SHP77 treated with DMSO at 0.1 percent for 48 hours (cell line): ENCODE measurements at regions not wholly inside any gene's neighbourhood (a gene's known extent, or its start where the extent isn't known, plus 50 kb on each side); places are given as distances from the start of the nearest gene placed in this dataset.

Experiments
- DNase-seq: peaks from one replicate; lab custom pipeline; 2025; lab: John Stamatoyannopoulos, UW

DNA sequence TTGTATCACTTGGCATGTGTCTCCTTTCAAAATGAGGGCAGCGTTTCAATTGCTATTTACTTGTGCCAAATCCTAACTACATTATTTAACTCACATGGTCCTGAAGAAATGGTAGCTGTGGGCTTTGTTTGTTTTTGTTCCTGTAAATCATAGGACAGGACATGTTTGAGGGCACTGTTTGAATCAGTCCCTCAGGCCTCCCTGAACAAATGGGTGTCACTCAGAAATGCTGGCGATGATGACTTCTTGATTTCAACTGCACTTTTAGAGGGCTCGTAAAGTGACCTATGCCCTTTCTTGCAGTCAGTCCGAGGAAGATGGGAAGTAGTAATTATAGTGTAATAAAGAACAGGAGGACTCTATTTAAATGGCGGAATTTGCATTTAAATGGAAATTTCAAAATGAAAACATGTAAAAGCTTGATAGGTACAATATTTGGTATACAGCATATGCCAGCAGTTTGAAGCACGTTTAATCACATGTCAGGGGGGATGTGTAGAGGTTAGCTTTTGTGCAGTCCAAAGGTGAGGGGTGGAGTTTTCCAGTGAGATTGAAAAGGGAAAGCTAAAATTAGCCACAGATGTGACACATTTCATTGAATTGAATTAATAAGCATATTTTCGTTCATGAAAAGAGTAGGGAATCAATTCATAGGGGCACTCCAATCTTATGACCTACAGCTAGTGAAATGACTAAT is 1958.7 kb upstream of the IGFBP7 start:
- peak; percentile 44 for DNase-seq

DNA sequence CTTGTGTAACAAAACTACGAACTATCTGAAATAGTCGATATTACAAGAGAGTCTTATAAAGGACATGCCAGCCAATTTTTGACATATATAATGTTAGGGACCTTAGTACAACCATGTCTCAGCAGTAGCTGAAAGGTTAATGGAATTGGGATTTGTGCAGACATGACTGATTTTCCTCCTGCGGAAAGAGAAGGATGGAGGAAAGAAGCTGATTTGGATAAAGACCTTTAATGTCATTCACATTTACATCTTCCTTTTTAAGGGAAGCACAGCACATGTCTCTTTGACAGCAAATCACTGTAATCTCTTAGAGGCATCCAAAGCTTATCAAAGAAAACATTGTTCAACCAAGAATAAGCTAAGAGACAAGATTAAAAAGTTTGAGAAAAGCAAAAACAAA is 1976.2 kb upstream of the IGFBP7 start:
- DNase-seq: no peak

DNA sequence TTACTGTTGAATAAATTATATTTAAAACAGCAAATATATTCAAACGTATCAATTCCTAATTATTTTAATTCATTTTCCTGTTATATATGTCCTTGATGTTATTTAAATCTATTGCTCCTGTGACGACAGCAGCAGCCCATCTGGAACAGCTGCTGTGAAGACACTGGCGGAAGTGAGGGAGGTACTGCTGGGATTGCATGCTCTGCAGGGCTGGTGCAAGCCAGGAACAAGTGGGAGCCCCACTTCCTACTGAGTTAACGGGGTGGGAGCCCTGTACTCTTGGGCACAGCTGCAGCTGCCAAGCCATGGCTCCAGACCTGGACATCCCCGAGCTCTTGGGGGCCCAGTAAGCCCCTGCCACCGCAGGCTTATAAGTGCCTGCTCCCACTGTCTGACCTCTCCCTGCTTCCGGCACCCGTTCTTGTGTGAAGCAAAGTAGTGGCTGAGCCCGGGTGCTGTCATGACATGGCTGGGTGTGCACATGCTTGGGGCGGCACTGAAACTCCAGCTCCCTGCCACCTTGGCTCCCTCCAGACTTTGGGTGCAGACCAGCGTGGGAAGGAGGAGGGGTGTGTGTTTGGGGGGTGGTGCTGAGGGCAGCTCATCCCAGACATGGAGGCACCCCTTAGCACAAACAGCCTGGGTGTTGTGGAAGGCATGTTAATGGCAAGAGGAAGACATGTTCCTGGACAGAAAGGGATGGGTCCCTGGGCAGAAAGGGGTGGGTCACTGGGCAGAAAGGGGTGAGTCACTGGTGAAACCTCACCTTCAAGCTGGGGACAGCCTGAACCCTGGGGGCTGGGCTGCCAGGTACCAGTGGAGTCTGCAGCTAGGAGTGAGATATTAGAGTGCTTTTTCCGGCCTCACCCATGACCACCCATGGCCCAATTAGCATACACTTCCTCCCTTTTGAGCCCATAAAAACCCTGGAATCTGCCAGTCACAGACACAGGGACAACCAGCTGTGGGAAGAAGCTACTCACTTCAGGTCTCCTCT is 1981.3 kb upstream of the IGFBP7 start:
- DNase-seq: peak; percentile 92

DNA sequence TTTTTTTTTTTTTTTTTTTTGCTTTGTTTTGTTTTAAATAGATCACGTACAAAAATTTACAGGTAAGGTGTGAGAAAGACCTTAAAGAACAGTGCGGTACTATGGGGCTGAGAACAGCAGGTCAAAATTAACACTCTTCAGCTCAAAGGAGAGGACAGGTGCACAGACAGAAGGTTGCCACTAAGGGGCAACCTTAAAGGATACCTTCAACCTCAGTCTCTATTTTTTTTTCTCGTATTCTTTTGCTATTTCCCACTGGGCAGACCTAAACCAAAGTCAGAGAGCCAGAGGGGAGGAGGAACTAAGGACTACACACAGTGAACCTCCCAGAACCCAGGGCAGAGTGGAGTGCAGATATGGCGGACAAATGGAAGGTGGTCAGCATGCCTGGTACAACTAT is 1984.3 kb upstream of the IGFBP7 start:
- no peak for DNase-seq

DNA sequence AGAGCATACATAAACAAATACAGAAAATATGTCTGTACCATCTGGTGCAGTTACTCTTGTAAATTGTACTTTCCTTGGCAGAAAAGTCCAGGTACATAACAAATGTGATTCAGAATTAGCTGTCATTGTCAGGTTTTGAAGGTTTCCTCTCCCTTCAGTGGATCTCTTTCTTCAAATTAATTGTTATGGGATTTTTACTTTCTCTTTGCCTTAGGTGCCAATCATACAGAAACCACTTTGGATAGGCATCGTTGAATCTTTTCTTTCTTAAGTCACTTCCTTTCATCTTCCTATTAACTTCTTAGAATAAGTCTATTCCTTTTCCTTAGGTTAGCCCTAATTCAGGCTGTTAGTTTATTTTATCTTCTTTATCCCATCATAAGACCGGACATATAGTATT is 1992.1 kb upstream of the IGFBP7 start:
- no peak for DNase-seq

DNA sequence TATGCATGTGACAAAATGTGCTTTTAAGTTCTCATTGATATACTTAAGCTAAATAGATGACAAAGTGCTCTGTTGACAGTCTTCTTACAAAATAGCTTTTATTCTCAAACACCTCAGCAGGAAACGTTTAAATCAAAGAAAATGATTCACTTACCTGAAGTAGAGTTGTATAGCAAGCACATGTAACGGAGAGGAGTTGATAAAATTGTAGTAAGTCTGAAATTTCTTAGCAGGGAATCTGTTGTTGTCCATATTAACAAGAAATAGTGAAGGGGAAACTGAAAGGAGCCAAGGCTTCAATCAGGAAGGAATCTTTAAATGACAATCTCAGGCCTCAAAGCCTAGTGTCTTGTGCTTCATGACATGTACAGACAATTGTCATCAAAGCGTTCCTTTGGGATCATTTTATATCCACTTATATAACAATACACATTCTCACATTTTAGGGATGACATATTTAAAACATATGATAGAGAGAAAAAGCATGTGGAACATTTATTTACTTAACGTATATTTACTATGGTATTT is 2010.2 kb upstream of the IGFBP7 start:
- peak; percentile 12 for DNase-seq

DNA sequence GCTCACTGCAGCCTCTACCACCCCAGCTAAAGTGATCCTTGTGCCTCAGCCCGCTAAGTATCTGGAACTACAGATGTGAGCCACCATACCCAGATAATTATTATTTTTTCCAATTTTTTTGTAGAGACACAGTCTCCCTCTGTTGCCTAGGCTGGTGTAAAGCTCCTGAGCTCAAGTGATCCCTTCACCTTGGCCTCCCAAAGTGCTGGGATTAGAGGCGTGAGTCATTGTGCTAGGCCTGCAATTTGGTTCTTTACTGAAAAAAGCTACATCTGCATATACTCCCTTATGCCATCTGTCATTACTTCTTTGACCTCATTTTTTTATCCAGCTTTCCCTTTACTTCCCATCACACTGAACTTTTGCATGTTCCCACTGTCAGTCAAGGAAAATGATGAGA is 2012.4 kb upstream of the IGFBP7 start:
- DNase-seq: no peak

DNA sequence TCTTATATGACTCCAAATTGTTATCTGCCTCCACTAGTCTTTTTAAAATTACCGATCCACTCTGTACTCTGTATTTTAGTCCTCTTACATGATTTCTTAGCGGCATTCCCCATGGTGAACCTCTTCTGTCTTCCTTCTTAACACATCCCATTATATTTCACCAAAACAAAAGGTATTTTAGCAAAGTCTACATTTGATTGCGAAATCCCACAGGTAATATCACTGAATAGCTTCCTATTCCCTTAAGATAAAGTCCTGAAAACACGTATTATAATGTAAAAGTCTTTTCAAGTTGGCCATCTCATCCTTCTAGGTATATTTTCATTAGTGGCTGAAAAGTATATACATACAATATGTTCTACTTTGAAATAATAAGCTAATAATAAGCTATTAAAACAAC is 2016.0 kb upstream of the IGFBP7 start:
- no peak for DNase-seq

DNA sequence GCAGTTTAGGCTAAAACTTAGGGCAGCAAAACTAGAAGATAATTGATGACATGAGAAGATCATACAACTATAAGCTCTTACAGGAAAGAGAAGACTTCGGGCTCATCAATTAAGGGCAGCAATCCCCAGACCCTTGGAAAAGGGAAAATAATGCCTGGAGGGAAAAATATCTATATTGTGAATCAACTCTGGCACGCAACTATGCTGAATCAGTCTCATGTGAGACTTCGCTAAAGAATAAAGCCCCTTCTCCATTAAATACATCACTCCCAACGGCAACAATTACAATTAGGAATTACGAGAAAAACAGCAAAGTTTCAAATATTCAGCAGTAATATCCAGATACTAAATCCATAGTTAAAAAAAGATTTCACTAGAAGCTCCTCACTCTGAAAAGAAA is 2016.8 kb upstream of the IGFBP7 start:
- DNase-seq: no peak

DNA sequence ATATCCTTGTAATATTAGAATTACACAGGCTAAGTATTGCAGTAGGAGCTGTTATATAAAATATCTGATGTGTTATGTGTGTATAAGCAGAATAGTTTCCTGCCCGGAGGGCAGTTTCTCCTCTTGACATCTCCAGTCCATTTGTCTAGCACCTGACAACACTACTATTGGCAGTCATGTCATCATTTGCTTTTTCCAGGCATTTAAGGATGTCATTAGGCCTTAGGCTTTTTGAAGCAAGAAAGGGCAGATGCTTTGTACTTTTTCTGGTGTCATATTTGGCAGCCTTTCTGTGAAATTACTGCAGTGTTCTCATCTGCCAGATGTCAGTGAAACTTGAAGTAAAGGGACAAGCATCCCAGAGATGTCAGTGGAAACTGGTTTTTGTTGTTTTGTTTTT is 2017.6 kb upstream of the IGFBP7 start:
- peak; percentile 56 for DNase-seq

DNA sequence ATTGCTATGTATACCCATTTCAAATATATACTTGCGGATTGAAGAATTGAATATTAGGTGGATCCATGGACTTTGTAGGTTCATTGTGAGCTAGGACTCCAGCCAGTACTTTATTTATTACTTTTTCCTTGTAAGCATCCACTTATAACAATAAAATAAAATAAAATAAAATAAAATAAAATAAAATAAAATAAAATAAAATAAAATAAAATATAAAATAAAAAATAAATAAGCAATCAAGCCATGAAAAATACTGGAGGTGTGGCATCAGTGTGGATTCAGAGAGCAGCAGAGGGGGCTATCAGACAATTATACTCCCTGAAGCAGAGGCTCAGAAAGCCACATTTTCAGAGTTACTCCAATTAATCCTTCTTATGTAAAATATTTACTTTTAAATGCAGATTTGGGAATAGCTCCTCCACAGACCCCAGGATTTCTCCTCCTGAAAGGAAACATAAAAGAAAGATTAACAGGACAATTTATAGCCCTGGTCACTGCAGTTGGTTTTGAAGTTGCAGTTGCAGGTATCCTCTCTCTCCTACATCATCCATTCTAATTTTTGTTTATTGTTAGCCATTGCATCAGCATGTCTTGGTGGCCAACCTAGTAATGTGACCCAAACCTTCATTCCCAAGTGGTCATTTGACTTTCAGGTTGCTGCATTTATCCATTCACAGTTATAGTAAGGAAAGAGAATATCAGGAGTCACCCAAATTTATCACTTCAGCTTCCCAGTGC is 2025.2 kb upstream of the IGFBP7 start:
- no peak for DNase-seq

DNA sequence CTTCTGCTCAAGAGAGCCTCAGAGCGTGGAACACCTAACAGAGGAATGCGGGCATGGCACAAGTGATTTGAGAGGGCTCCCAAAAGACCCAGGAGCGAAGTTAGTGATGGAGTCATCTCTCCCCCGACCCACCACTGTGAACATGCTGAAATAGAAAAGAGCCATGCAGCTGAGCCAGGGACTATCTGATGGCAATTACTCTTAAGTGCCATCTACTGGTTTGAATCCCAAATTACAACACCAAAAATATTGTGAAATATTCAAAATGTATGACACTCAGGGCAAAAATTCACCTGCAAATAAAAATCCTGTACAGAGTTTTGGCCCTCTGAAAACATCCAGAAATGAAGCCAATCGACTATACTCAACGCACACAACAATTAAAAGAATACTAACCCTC is 2038.9 kb upstream of the ADGRL3 start:
- DNase-seq: no peak

DNA sequence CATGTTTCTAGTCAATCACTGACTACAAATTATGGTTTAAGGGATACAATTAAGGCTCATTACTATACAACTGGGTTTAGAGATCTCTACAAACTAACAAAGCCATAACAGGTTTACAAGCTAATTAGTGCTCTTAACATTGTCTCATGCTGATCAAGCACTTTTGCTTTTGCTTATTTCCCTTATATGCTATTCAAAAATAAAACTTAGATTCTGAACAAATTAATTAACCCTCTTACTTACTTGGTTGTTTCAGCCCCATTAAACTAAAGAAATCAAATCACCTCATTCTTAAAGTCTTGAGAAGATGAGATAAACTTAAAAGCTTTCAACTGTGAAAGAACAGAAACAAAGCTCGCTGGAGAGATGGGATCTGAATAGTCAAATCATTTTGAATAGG is 2024.5 kb upstream of the ADGRL3 start:
- no peak for DNase-seq

DNA sequence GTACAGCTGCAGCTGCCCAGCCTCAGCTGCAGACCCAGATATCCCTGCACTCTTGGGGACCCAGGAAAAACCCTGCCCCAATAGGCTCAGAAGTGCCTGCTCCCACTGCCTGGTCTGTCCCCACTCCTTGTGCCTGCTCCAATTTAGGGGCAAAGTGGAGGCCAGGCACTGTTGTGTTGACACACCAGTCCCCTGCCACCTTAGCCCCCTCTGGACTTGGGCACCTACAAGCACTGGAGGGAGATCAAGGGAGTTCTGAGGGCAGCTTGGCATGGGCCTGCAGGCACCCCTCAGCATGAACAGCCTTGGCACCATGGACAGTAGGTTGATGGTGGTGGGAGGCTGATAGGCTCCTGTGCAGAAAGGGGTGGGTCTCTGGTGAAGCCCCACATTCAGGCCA is 2020.8 kb upstream of the ADGRL3 start:
- DNase-seq: no peak

DNA sequence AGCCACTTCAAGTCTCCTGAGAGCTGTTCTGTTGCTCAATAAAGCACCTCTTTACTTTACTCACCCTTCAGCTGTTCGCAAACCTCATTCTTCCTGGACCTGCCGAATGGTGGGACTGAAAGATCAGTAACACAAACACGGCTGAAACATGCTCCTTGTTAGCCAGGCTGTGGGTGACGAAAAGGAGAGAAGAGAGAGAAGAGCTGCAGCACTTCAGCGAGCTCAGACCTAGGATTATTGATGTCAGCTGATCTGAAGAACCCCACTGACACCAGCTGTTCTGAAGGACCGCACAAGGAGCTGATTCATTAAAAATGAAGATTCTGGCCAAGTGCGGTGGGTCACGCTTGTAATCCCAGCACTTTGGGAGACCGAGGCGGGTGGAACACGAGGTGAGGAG is 2020.0 kb upstream of the ADGRL3 start:
- no peak for DNase-seq

DNA sequence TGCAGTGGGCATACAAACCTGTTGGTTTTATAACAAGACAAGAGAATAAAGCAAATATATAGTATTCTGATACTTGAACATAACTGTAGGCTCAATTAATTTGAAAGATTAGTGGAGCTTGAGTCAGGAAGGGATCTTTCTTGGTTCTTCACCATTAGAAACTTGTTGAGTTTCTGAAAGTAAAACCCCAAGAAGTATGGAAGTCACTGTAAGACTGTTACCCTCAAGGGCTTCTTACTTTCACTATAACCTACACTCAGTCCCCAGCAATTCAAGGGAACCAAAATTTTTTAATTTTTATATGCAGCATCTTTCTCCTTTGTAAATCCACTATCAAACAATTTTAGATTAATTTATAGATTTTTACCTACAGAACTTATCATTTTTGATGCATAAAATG is 2019.2 kb upstream of the ADGRL3 start:
- no peak for DNase-seq

DNA sequence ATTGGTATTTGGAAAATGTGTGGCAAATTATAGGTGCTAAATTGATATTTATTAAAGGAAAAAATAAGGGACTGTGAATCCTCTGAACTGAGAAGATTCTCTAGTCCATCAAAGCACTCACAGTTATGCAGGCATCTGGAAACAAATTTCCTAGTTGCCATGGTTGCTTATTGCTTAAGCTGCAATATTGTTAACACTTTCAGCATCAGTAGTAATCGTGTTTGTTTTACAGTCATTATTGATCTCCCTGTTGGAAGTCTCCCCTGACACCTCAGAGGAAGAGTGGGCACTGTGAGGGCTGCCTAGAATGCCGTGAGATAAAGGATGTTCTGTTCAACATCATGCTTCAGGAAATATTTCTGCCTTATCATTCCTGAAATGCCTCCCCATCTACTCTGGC is 2004.3 kb upstream of the ADGRL3 start:
- DNase-seq: no peak

DNA sequence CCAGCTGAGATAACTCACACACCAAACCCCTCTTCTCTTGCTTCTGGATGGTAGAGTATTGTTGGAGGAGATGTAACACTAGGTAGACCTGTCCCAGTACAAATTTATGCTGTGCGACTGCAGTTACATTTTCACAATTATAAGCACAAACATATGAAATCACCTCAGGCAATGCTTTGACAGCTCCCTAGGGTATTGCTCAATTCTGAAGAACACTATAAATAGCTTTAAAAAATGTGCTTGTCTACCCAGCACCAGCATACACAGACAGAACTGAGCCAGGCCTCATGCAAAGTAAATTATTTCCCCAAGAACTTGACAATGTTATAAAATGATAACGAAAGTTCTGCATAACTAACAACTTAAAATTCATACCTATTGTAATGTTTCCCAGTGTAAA is 1999.1 kb upstream of the ADGRL3 start:
- no peak for DNase-seq

DNA sequence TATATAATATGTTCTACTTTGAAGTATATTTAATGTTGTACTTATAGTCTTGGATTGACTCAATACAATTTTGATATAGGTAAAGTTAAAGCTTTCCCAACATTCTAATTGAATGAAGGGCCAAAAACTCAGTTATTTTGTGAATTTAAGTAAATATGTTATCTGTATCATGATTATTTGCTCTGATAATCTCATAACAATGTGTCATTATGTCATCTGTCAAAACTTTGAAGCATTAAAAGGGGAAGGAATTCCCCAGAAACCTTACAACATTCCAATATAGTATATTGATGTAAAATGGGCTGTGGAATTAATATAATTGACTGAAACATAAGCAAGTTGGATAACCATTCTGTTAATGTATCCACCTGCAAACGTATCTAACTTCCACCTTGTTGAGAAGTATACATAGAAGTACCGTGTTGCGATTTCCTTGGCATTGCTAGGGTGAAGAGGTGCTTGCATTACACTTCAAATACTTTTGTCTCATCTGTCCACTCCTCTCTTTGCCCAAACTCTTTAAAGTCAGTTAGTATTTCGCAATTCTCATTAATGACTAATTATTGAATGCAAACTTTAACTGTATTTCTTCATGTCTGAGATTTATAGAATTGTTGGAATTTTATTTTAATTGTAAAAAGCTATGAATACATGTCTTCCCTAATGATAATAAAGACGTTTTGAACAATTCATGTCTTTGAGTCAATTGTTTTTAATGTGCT is 1982.1 kb upstream of the ADGRL3 start:
- no peak for DNase-seq

DNA sequence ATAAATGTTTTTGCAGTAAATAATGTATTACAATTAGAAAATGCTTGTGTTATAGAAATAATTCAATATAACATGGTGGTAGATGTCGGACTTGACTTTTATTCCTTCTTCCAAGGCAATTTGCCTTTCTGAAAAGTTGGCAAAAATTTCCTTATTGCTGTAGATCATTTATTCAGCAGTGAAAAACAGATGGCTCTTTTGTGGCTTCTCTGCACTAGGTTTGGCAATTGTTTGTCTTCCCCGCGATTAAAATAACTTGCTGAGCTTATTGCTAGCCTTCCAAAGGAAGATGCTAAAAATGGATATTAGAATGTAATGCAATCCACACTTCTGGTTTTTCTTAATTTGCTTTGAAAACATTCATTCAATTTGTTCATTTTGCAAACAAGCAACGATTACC is 1977.9 kb upstream of the ADGRL3 start:
- no peak for DNase-seq

DNA sequence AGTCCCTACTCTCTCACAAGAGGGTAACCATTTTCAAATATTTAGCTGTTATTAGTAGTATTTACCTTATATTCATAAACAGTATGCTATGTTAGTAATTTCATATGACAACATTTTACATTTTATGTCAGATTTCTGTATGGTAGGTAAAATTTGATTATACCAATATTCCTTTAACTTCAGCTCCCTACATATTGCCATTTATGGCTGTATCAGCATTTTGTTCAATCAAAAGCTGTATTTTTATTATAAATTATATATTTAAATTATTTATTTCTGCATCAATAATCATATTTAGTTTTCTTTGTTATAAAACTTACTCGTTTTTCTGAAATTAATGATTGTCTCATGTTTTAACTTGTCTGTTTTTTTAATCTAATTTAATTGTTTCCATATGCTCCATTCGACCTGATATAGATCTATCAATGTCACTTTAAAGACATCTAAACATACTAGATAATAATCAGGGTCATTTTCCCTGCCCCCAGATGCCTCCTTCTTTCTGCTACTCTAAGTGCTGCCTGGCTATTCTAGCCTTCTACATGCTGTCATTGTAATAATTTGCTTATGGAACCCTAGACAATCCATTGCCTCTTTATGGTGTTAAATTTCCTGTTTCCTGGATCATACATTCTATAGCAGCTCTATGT is 1976.7 kb upstream of the ADGRL3 start:
- peak; percentile 20 for DNase-seq
